ENCODE measurements at regions not wholly inside any gene's neighbourhood (a gene's known extent, or its start where the extent isn't known, plus 50 kb on each side); places are given as distances from the start of the nearest gene placed in this dataset.
"Not testable (repeated sequence)": the region's sequence is repeated elsewhere in the genome, so short reads cannot be mapped to it uniquely, and the experiment has no call there.

- no peaks in the 10 kb centered on the region for H3K36me3 Mint-ChIP-seq
- H3K27me3 Mint-ChIP-seq = peaks cover 18% of the 10 kb centered on the region
- H3K27ac Mint-ChIP-seq = peak overlapping the region; percentile 39
- no peak overlapping the region for H3K4me3 Mint-ChIP-seq
- DNase-seq = no peak
- peaks cover 33% of the 10 kb centered on the region for H3K4me1 Mint-ChIP-seq
- CTCF ChIA-PET = interaction anchor here (0.7 to 2.3 kb wide), 28 partner anchors 8 to 758 kb away, joined by 3 to 21 read pairs (median 4); no protein-coding TSS in a partner anchor
- H3K9me3 Mint-ChIP-seq = no peaks in the 10 kb centered on the region
Observed at GRCh38 chr10:33009244-33010131, 51.5 kb upstream of the ITGB1 start.

GRCh38 chr10:33008499-33009243 is 50.6 kb upstream of the ITGB1 start:
- peaks cover 18% of the 10 kb centered on the region for H3K27me3 Mint-ChIP-seq
- no peaks in the 10 kb centered on the region for H3K9me3 Mint-ChIP-seq
- H3K36me3 Mint-ChIP-seq = no peaks in the 10 kb centered on the region
- H3K4me1 Mint-ChIP-seq = peaks cover 33% of the 10 kb centered on the region
- H3K27ac Mint-ChIP-seq = peak overlapping the region; percentile 62
- CTCF ChIA-PET = interaction anchor here (0.7 to 2.3 kb wide), 29 partner anchors 9 to 758 kb away, joined by 3 to 21 read pairs (median 4); no protein-coding TSS in a partner anchor
- peak overlapping the region; percentile 14 for H3K4me3 Mint-ChIP-seq
- DNase-seq = peak; percentile 69

GRCh38 chr10:33007731-33008381 is 49.8 kb upstream of the ITGB1 start:
- not testable (repeated sequence) for H3K36me3 Mint-ChIP-seq, H3K4me3 Mint-ChIP-seq, DNase-seq, H3K9me3 Mint-ChIP-seq, H3K27ac Mint-ChIP-seq
- CTCF ChIA-PET = interaction anchor here (1.7 kb wide), 1 partner anchor 49 kb away, joined by 4 read pairs; no protein-coding TSS in a partner anchor
- Mint-ChIP-seq H3K27me3 (peaks cover 18% of the 10 kb centered on the region), H3K4me1 (peaks cover 33% of the 10 kb centered on the region)

All from activated naive CD4-positive, alpha-beta T cell treated with anti-CD3 and anti-CD28 coated beads, Interleukin-2, amount 10 ng/mL, durations not matched to agents 7 days and 5 days (primary cell).